ENCODE measurements at regions not wholly inside any gene's neighbourhood (a gene's known extent, or its start where the extent isn't known, plus 50 kb on each side); places are given as distances from the start of the nearest gene placed in this dataset.

DNA sequence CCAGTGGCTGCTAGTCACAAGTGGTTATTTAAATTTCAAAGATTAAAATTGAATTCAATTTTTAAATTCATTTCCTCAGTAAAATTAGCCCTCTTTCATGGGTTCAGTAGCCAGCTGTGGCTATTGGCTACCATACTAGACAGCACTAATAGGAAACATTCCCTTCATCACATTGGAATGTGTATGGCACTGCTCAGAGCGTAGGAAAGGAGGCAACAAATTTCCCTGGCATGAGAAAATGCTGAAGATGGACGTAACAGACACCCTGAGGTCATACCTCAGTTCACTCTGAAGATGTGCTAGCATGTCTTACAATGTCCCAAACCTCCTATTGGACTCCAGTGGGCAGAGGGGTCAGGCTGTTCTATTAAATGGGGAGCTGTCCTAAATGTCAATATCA is 96.4 kb downstream of the C1QL2 start:
- TF ChIP-seq NANOG (IDR thresholded peaks at IDR 0.05; ENCODE audit: borderline replicate concordance) (no peak), ZNF114 (CRISPR knock-in tag; IDR thresholded peaks at IDR 0.05) (no peak), STAT1 (IDR thresholded peaks at IDR 0.05; ENCODE audit: unreplicated experiment) (no peak)
- TF ChIP-seq, protein P1, sequence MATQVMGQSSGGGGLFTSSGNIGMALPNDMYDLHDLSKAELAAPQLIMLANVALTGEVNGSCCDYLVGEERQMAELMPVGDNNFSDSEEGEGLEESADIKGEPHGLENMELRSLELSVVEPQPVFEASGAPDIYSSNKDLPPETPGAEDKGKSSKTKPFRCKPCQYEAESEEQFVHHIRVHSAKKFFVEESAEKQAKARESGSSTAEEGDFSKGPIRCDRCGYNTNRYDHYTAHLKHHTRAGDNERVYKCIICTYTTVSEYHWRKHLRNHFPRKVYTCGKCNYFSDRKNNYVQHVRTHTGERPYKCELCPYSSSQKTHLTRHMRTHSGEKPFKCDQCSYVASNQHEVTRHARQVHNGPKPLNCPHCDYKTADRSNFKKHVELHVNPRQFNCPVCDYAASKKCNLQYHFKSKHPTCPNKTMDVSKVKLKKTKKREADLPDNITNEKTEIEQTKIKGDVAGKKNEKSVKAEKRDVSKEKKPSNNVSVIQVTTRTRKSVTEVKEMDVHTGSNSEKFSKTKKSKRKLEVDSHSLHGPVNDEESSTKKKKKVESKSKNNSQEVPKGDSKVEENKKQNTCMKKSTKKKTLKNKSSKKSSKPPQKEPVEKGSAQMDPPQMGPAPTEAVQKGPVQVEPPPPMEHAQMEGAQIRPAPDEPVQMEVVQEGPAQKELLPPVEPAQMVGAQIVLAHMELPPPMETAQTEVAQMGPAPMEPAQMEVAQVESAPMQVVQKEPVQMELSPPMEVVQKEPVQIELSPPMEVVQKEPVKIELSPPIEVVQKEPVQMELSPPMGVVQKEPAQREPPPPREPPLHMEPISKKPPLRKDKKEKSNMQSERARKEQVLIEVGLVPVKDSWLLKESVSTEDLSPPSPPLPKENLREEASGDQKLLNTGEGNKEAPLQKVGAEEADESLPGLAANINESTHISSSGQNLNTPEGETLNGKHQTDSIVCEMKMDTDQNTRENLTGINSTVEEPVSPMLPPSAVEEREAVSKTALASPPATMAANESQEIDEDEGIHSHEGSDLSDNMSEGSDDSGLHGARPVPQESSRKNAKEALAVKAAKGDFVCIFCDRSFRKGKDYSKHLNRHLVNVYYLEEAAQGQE (IDR thresholded peaks at IDR 0.05; ENCODE audit: unreplicated experiment), result no peak
- TF ChIP-seq, protein P2, sequence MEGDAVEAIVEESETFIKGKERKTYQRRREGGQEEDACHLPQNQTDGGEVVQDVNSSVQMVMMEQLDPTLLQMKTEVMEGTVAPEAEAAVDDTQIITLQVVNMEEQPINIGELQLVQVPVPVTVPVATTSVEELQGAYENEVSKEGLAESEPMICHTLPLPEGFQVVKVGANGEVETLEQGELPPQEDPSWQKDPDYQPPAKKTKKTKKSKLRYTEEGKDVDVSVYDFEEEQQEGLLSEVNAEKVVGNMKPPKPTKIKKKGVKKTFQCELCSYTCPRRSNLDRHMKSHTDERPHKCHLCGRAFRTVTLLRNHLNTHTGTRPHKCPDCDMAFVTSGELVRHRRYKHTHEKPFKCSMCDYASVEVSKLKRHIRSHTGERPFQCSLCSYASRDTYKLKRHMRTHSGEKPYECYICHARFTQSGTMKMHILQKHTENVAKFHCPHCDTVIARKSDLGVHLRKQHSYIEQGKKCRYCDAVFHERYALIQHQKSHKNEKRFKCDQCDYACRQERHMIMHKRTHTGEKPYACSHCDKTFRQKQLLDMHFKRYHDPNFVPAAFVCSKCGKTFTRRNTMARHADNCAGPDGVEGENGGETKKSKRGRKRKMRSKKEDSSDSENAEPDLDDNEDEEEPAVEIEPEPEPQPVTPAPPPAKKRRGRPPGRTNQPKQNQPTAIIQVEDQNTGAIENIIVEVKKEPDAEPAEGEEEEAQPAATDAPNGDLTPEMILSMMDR (conservative IDR thresholded peaks at IDR 0.05; ENCODE audit: low read depth in 2 of 2), result no peak
- Histone ChIP-seq H4K20me1 (replicated peaks; ENCODE audit: insufficient read depth) (no peaks in the 10 kb centered on the region), H3K9me2 (ENCODE audit: insufficient read depth) (no peaks in the 10 kb centered on the region), H3K27me3 (ENCODE audit: insufficient read depth) (no peaks in the 10 kb centered on the region), H3K4me3 (no peak overlapping the region), H2AFZ (no peak overlapping the region), H3K36me3 (ENCODE audit: insufficient read depth) (no peaks in the 10 kb centered on the region), H3K4me1 (ENCODE audit: insufficient read depth) (no peaks in the 10 kb centered on the region), H3K27ac (ENCODE audit: low read depth) (no peak overlapping the region), H3F3A (replicated peaks; ENCODE audit: low read depth) (no peaks in the 10 kb centered on the region), H3K4me2 (no peak overlapping the region), H3K79me2 (replicated peaks; ENCODE audit: insufficient read depth) (no peaks in the 10 kb centered on the region)
- Mint-ChIP-seq H3K36me3 (ENCODE audit: low read depth) (no peaks in the 10 kb centered on the region), H3K27me3 (ENCODE audit: insufficient read depth, low read depth, poor library complexity) (peaks cover 11% of the 10 kb centered on the region), H3K27ac (no peak overlapping the region), H3K9me3 (no peaks in the 10 kb centered on the region), H3K4me1 (no peaks in the 10 kb centered on the region), H3K4me3 (no peak overlapping the region)
- DNase-seq (ENCODE audit: low spot score) (no peak), ATAC-seq (no peak)

DNA sequence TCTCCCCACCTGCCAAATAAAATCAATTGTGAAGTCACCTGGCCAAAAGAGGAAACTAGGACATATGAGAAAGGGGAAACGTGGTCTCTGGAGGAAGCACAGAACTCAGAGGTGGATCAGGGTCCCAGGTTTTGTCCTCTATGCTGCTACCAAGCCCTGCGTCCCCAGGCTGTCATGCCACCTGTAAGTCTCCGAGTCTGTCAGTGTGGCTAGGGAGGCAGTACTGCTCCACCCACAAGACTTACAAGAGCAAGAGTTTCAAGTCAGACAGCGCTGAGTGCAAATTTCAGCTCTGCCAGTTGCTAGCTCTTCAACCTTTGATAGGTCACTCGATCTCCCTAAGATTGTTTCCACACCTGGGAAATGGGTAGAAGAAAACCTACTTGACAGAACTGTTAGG is 98.6 kb downstream of the C1QL2 start:
- Histone ChIP-seq H3K79me2 (replicated peaks; ENCODE audit: insufficient read depth) (no peaks in the 10 kb centered on the region), H3K9me2 (ENCODE audit: insufficient read depth) (0 out of 2 replicates have a peak, but pooled peaks cover 8% of the 10 kb centered on the region), H3K36me3 (ENCODE audit: insufficient read depth) (no peaks in the 10 kb centered on the region; the same call in 1 of the 2 replicates), H3K27me3 (ENCODE audit: insufficient read depth) (no peaks in the 10 kb centered on the region), H3K4me1 (ENCODE audit: insufficient read depth) (no peaks in the 10 kb centered on the region), H3K4me2 (no peak overlapping the region), H3K4me3 (no peak overlapping the region), H3K27ac (ENCODE audit: low read depth) (no peak overlapping the region), H2AFZ (no peak overlapping the region), H3F3A (replicated peaks; ENCODE audit: low read depth) (no peaks in the 10 kb centered on the region), H4K20me1 (replicated peaks; ENCODE audit: insufficient read depth) (no peaks in the 10 kb centered on the region)
- Mint-ChIP-seq H3K27me3 (ENCODE audit: insufficient read depth, low read depth, poor library complexity) (peaks cover 11% of the 10 kb centered on the region), H3K4me3 (no peak overlapping the region), H3K4me1 (no peaks in the 10 kb centered on the region), H3K36me3 (ENCODE audit: low read depth) (no peaks in the 10 kb centered on the region), H3K27ac (no peak overlapping the region), H3K9me3 (peaks cover 5% of the 10 kb centered on the region; the same call in 1 of the 3 replicates)
- DNase-seq (ENCODE audit: low spot score), result no peak
- no peak for ATAC-seq
- no peak for TF ChIP-seq CREB1 (CRISPR knock-in tag; IDR thresholded peaks at IDR 0.05; ENCODE audit: low read depth)
- TF ChIP-seq ZNF114 (CRISPR knock-in tag; IDR thresholded peaks at IDR 0.05), result no peak
- TF ChIP-seq JUNB (IDR thresholded peaks at IDR 0.05; ENCODE audit: unreplicated experiment), result no peak
- TF ChIP-seq EZH2phosphoT487 (IDR thresholded peaks at IDR 0.05; ENCODE audit: unreplicated experiment), result no peak
- no peak for TF ChIP-seq EZH2 (IDR thresholded peaks at IDR 0.05; ENCODE audit: low read depth, unreplicated experiment)
- TF ChIP-seq, protein P1 (IDR thresholded peaks at IDR 0.05; ENCODE audit: unreplicated experiment), result no peak
- TF ChIP-seq STAT1 (IDR thresholded peaks at IDR 0.05; ENCODE audit: unreplicated experiment), result no peak
- TF ChIP-seq POLR2AphosphoS5 (IDR thresholded peaks at IDR 0.05; ENCODE audit: low read depth), result no peak
- TF ChIP-seq, protein P2 (conservative IDR thresholded peaks at IDR 0.05; ENCODE audit: low read depth in 2 of 2), result no peak
- TF ChIP-seq, protein P3, sequence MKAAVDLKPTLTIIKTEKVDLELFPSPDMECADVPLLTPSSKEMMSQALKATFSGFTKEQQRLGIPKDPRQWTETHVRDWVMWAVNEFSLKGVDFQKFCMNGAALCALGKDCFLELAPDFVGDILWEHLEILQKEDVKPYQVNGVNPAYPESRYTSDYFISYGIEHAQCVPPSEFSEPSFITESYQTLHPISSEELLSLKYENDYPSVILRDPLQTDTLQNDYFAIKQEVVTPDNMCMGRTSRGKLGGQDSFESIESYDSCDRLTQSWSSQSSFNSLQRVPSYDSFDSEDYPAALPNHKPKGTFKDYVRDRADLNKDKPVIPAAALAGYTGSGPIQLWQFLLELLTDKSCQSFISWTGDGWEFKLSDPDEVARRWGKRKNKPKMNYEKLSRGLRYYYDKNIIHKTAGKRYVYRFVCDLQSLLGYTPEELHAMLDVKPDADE (IDR thresholded peaks at IDR 0.05), result no peak
- TF ChIP-seq ZNF331 (CRISPR knock-in tag; IDR thresholded peaks at IDR 0.05; ENCODE audit: low read depth), result no peak
- no peak for TF ChIP-seq NANOG (IDR thresholded peaks at IDR 0.05; ENCODE audit: borderline replicate concordance)

Data from GM23338 (cell line).